Inflammatory macrophage (primary cell): ENCODE measurements at regions not wholly inside any gene's neighbourhood (a gene's known extent, or its start where the extent isn't known, plus 50 kb on each side); places are given as distances from the start of the nearest gene placed in this dataset.
"Not testable (repeated sequence)": the region's sequence is repeated elsewhere in the genome, so short reads cannot be mapped to it uniquely, and the experiment has no call there.

Experiments
- DNase-seq, 2 donors: peaks; one replicate each; pipeline ENCODE4 v3.0.0-alpha.2; 2020 to 2022

GRCh38 chrX:45664727-45665290, 464.1 kb upstream of the DIPK2B start:
- no peak for DNase-seq

DNA sequence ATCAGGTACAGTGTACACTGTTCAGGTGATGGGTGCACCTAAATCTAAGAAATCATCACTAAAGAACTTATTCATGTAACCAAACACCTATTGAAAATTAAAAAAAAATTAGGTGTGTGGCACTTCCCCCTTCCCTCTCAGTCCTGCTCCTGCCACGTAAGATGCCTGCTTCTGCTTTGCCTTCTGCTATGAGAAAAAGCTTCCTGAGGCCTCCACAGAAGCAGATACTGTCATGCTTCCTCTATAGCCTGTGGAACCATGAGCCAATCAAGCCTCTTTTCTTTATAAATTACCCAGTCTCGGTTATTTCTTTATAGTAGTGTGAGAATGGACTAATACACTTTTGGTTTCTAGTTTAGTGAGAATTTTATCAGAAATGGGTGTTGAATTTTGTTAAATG, 459.8 kb upstream of the DIPK2B start:
- DNase-seq: no peak

DNA sequence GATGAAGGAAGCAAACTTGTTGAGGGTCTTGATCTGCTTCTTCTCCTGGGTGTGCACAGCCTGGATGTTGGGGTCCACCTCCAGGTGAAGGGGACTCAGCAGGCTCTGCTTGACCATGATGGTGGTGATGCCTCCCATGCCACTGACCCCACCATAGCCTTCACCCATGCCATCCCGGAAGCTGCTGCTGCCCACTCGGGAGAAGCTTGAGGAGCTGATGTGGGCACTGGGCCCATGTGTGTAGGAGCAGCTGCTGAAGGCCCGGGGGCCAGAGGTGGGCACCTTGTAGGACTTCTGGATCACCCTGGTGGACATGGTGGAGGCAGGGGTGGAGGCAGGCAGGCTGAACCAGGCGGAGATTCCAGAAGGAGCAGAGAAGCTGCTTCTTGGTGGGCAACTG, 432.7 kb upstream of the DIPK2B start:
- no peak for DNase-seq

DNA sequence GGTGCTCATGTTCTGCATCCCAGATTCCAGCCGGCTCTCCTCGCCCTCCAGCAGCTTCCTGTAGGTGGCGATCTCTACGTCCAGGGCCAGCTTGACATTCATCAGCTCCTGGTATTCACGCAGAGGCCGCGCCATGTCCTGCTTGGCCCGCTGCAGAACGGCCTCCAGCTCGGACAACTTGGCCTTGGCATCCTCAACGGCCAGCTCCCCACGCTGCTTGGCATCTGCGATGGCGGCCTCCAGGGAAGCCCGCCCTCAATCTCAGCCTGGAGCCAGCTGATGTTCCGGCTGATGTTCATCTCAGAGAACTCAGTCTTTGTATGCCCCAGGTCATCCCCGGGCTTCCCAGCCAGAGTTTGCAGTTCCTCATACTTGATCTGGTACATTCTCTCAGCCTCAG, 431.8 kb upstream of the DIPK2B start:
- DNase-seq: no peak

GRCh38 chrX:45630078-45630477, 429.4 kb upstream of the DIPK2B start:
- no peak for DNase-seq

DNA sequence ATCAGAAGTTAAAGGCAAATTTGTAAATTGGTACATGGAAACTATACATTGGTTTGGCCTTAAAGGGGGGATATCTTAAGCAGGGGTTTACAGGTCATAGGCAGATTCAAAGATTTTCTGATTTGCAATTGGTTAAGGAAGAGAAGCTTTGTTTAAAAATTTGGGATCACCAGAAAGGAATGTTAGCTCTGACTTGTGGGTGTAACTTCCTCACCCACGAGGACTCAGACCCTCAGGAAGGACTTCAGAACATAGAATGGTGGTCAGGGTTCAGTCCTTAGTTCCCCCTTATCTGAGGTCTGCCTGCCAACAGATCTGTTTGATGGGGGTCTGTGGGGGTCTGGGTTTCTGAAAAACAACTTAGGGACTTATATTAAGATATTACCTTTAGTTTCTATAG, 427.4 kb upstream of the DIPK2B start:
- DNase-seq: no peak

DNA sequence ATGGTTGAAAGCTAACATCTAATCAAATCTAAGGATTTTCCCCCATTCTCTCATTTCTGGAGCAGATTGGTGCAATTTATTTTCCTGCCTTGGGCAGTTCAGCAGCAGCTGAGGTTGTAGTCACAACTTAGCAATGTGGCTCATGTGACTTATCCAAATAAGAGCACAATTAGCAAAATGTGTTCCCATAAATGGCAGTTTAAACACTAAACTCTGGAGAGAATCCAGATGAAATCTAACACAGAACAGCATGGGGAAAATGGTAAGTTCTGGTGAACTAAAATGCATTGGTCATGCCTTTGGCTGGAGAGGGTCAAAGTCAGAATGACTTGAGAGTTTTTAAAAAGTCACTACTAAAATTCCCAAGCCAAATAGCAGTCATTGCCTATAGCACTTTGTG, 422.6 kb upstream of the DIPK2B start:
- DNase-seq: no peak

DNA sequence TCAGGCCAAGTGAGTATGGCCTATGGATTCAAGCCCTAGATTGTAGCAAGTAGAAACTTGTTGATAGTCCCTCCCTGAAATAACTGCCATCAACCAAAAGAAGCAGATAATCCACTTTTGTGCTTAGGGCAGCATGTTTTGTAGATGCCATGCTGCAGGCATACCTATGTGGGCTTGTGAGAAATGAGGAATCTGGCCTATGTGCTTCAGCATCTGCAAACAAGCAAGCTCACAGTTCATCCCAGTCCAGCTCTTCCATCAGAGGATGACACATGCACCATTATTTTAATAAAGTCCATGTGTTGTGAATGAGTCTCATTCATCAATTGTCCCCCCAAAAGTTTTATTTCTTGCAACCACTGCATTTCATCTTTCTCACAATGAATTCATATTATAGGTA, 421.9 kb upstream of the DIPK2B start:
- no peak for DNase-seq

- DNase-seq: no peak
Measured at GRCh38 chrX:45622042-45622423, 421.4 kb upstream of the DIPK2B start.

GRCh38 chrX:45621376-45622041, 420.8 kb upstream of the DIPK2B start:
- DNase-seq: no peak

GRCh38 chrX:45619290-45619689, 418.6 kb upstream of the DIPK2B start:
- DNase-seq: peak; percentile 3 to 22

- not testable (repeated sequence) for DNase-seq
Measured at GRCh38 chrX:45615591-45615990, 414.9 kb upstream of the DIPK2B start.

DNA sequence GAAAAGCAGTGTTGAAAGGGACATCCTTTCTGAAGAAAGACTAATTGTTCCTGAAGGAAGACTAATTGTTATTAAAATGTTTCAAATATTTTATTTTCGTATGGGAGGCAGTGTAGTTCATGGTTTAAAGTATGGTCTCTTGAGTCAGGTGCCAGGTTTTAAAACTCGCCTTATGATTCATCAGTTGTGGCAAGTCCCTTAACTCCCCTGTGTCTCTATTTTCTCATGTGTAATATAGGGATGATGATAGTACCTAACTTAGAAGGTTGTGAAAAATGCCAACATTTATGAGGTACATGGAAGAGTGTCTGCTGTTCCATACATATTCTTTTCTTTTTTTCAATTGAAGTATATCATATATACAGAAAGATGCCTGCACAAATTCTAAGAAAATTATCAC, 414.2 kb upstream of the DIPK2B start:
- no peak for DNase-seq

DNA sequence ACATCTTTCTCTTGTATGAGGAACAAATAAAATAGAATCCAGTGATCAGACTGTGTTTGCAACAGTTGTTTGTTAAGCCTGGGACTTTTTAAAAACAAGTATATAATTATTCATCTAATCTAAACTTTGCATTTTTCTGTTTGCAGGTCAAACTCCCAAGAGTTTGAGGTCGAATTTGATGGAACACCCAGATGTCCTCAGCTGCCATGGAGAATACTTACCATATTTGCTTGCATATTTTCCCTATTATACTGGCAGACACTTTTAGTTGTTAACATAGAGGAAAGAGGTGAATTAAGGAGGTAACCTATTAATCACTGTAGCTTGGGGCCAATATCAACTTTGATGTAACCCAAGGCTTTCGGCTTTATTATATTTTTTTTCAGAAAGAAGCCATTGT, 401.5 kb upstream of the DIPK2B start:
- DNase-seq: no peak

GRCh38 chrX:45601052-45601451, 400.4 kb upstream of the DIPK2B start:
- no peak for DNase-seq

- DNase-seq: no peak
Measured at GRCh38 chrX:45598861-45599260, 398.2 kb upstream of the DIPK2B start.

DNA sequence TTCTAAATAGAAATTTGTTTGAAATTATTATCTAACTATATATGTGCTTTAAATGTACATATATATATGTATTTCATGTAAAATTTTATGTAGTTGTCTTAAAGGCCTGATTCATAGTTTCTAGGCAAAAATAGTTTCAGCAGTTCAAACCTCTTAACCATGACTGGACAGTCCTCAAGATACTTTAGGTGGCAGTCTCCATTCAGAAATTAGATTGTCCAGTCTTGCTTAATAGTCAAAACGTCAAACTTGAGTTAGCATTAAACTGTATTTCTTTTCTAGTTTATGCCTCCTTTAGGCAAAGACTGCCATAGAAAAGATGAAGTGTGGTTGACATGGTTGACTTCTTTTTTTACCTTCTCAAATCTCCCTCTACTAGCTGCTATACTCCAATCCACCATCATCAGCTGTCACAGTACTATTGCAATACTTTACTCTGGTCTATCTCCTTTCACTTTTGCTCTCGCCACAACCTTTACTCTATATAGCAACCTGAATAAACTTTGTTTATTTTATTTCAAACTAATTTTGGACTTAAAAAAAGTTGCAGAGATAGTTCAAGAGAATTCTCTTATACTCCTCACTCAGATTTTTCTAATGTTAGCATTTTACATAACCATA, 395.6 kb upstream of the DIPK2B start:
- no peak for DNase-seq

- peak; percentile 22 to 67 for DNase-seq
Measured at GRCh38 chrX:45592101-45592500, 391.4 kb upstream of the DIPK2B start.

- no peak for DNase-seq
Measured at GRCh38 chrX:45591650-45592049, 391.0 kb upstream of the DIPK2B start.

DNA sequence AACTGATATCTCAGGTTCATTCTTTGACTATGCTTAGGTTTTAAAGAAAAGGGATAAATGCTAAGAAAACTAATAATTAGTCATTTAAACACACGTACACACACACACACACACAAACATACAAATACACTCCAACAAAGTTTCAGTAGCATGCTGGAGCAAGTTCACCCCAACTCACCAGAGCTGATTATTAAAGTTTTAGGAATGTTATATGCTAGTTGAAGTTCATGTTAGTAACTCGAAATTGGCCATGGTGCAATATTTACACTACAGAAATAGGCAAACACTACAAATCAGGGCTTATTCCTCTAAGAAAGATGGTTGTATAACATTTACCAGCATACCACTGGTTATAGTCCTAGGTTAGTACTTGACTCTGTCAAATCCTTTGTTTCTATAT, 384.0 kb upstream of the DIPK2B start:
- DNase-seq: no peak

GRCh38 chrX:45577361-45577760, 376.7 kb upstream of the DIPK2B start:
- no peak for DNase-seq

DNA sequence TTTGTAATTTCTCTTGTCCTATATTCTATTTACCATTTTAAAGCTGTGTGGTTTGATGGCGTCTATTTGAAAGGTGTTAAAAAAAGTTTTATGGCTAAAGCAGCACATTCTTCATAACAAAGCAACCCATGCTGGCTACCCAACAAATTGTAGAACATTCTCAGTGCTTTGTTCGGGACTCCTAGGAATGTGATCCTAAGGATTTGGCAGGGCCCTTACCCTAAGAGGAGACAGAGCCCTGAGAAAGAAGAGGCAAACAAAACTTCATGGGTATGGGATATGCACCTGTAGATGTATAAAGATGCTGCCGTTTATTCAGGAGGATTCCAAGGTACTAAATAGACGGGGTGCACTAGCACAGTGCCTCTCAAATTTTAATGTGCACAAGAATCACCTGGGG, 370.8 kb upstream of the DIPK2B start:
- no peak for DNase-seq

DNA sequence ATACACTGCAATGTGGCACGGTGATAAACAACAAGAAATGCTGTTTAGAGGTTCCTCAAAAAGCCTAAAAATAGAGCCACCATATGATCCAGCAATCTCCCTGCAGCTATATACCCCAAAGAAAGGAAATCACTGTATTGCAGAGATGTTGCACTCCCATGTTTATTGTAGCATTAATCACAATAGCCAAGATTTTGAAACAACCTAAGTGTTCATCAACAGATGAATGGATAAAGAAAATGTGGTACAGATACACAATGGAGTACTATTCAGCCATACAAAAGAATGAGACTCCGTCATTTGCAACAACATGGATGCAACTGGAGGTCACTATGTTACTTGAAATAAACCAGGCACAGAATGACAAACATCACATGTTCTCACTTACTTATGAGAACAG, 365.8 kb upstream of the DIPK2B start:
- DNase-seq: peak in 1 of 2 donors; percentile 9

DNA sequence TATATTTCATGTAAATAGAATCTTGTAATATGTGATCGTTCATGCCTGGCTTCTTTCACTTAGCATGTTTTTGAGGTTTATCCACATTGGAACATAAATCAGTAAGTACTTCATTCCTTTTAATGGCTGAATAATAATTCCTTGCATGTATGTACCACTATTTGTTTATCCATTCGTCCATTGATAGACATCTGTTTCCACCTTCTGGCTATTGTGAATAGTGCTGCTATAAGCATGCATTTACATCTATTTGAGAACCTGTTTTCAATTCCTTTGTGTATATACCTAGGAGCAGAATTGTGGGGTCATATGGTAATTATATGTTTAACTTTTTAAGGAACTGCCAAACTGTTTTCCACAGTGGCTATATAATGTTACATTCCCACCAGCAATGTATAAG, 356.7 kb upstream of the DIPK2B start:
- DNase-seq: no peak

DNA sequence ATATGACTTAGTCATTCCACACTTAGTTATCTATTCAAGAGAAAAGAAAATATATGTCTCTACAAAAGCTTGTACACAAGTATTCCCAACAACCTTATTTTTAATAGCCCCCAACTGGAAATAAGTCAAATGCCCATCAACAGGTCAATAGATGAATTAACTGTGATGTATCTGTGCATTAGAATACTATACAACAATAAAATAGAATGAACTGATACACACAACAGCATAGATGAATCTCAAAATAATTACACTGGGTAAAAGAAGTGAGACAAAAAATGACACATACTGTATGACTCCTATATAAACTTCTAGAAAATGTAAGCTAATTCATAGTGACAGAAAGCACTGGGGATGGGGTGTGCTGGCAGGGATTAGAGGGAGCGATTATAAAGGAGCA, 354.1 kb upstream of the DIPK2B start:
- no peak for DNase-seq
